H1 (cell line): ENCODE measurements at regions not wholly inside any gene's neighbourhood (a gene's known extent, or its start where the extent isn't known, plus 50 kb on each side); places are given as distances from the start of the nearest gene placed in this dataset.

Experiments
- CTCF ChIA-PET: fragments of 300-600 bp; sonication (Branson Sonifier 250); formaldehyde crosslinking; loops from one replicate; lab custom pipeline; 2021; ENCODE audit not compliant: partially characterized antibody; lab: Charles Lee
- POLR2A ChIA-PET: fragments of 300-600 bp; sonication (Branson Sonifier 250); formaldehyde crosslinking; loops from one replicate; lab custom pipeline; 2021; ENCODE audit warnings: inconsistent platforms; ENCODE audit not compliant: partially characterized antibody; lab: Charles Lee
- DNase-seq, 2 experiments: peaks; one replicate each; pipeline versions ENCODE4 v3.0.0 to v3.0.0-alpha.2; 2010 to 2022; ENCODE audit warnings: low spot score in 2 of 2, low read depth in 1 of 2, mixed read lengths in 1 of 2
- FAIRE-seq: peaks from 2 replicates; lab custom pipeline; 2011; peaks lifted over from hg19 to GRCh38; lab: Jason Lieb, UNC
- H2AFZ ChIP-seq: 2 replicates; pipeline ENCODE4 v1.8.1; 2012; ENCODE audit warnings: low read length, inconsistent platforms
- H2AK5ac ChIP-seq: 2 replicates; pipeline ENCODE4 v1.6.1; 2013; ENCODE audit warnings: low read depth, low read length
- H2BK120ac ChIP-seq: replicated peaks from 2 replicates; pipeline ENCODE3; 2013; ENCODE audit warnings: low read depth, low read length, inconsistent platforms
- H2BK12ac ChIP-seq: 2 replicates; pipeline ENCODE4 v1.6.1; 2013; ENCODE audit warnings: low read depth, low read length
- H2BK15ac ChIP-seq: 2 replicates; pipeline ENCODE4 v1.6.1; 2013; ENCODE audit warnings: low read length
- H2BK20ac ChIP-seq: 2 replicates; pipeline ENCODE4 v1.6.1; 2013; ENCODE audit warnings: low read length
- H2BK5ac ChIP-seq: 2 replicates; pipeline ENCODE4 v1.6.1; 2013; ENCODE audit warnings: low read depth, low read length
- H3K14ac ChIP-seq: 2 replicates; pipeline ENCODE4 v1.6.1; 2013; ENCODE audit warnings: inconsistent platforms; ENCODE audit not compliant: insufficient read length
- H3K18ac ChIP-seq: 2 replicates; pipeline ENCODE4 v1.6.1; 2013; ENCODE audit warnings: low read length; ENCODE audit errors: extremely low read depth
- H3K23ac ChIP-seq: 2 replicates; pipeline ENCODE4 v1.6.1; 2013; ENCODE audit warnings: inconsistent platforms; ENCODE audit not compliant: insufficient read length
- H3K23me2 ChIP-seq: 2 replicates; pipeline ENCODE4 v1.6.1; 2013; ENCODE audit warnings: low read depth, low read length
- H3K27ac ChIP-seq: 2 replicates; pipeline ENCODE4 v1.6.1; 2011; ENCODE audit warnings: low read depth, low read length, inconsistent platforms
- H3K27me3 ChIP-seq, 4 experiments: replicated peaks in 1 of 4; 1 replicate in 1 of 4; 2 replicates in 3 of 4; pipeline versions ENCODE4 v1.6.1 to v1.8.1; 2011 to 2013; ENCODE audit warnings: low read length in 3 of 4, mild to moderate bottlenecking in 3 of 4, inconsistent platforms in 2 of 4, mixed read lengths in 2 of 4, moderate library complexity in 1 of 4; ENCODE audit not compliant: control insufficient read depth in 3 of 4, insufficient read depth in 3 of 4; ENCODE audit errors: extremely low read depth in 1 of 4
- H3K36me3 ChIP-seq, 4 experiments: 2 replicates each; pipeline versions ENCODE4 v1.6.1 to v1.8.1; 2011 to 2013; ENCODE audit warnings: mild to moderate bottlenecking in 4 of 4, low read length in 3 of 4, moderate library complexity in 2 of 4, control low read depth in 1 of 4, inconsistent platforms in 1 of 4; ENCODE audit not compliant: insufficient read depth in 4 of 4, control insufficient read depth in 2 of 4
- H3K4ac ChIP-seq: replicated peaks from 2 replicates; pipeline ENCODE3; 2013; ENCODE audit warnings: low read length, low read depth, mixed read lengths, inconsistent platforms; ENCODE audit not compliant: insufficient read length
- H3K4me1 ChIP-seq, 4 experiments: replicated peaks in 1 of 4; 1 replicate in 1 of 4; 2 replicates in 3 of 4; pipeline versions ENCODE4 v1.6.1 to v1.8.1; 2011 to 2013; ENCODE audit warnings: low read length in 3 of 4, inconsistent platforms in 2 of 4, mixed read lengths in 1 of 4; ENCODE audit not compliant: insufficient read depth in 4 of 4, control insufficient read depth in 3 of 4
- H3K4me2 ChIP-seq, 2 experiments: 2 replicates each; pipeline versions ENCODE4 v1.6.1 to v1.8.1; 2011 to 2013; ENCODE audit warnings: low read depth in 2 of 2, low read length in 2 of 2, control low read depth in 1 of 2, inconsistent platforms in 1 of 2, mild to moderate bottlenecking in 1 of 2; ENCODE audit not compliant: insufficient read depth in 1 of 2
- H3K4me3 ChIP-seq, 4 experiments: fragments of 200-600, 300-600 bp in 1 of 4; sonication (generic), shearing (Covaris generic), sonication (Bioruptor Twin) in 1 of 4; 2 replicates each; pipeline versions ENCODE4 v1.5.1 to v1.8.1; 2011 to 2016; ENCODE audit warnings: low read length in 4 of 4, low read depth in 3 of 4, control low read depth in 2 of 4, inconsistent platforms in 2 of 4, mild to moderate bottlenecking in 2 of 4, mixed read lengths in 1 of 4, moderate library complexity in 1 of 4; ENCODE audit not compliant: insufficient read depth in 2 of 4; ENCODE audit errors: extremely low read depth in 1 of 4
- H3K56ac ChIP-seq: replicated peaks from 2 replicates; pipeline ENCODE3; 2013; ENCODE audit warnings: low read depth, mild to moderate bottlenecking, mixed read lengths, low read length, inconsistent platforms; ENCODE audit not compliant: insufficient read length
- H3K79me1 ChIP-seq: 2 replicates; pipeline ENCODE4 v1.6.1; 2013; ENCODE audit warnings: low read depth, low read length, control low read depth
- H3K79me2 ChIP-seq, 2 experiments: 2 replicates each; pipeline versions ENCODE4 v1.6.1 to v1.8.1; 2012 to 2013; ENCODE audit warnings: low read length in 2 of 2, mild to moderate bottlenecking in 2 of 2, inconsistent platforms in 1 of 2; ENCODE audit not compliant: insufficient read depth in 2 of 2, control insufficient read depth in 1 of 2
- H3K9ac ChIP-seq, 4 experiments: replicated peaks in 1 of 4; 1 replicate in 1 of 4; 2 replicates in 3 of 4; pipeline versions ENCODE4 v1.6.1 to v1.8.1; 2011 to 2013; ENCODE audit warnings: low read depth in 3 of 4, low read length in 3 of 4, control low read depth in 2 of 4, mild to moderate bottlenecking in 2 of 4, moderate library complexity in 2 of 4, inconsistent platforms in 1 of 4; ENCODE audit errors: extremely low read depth in 1 of 4
- H3K9me3 ChIP-seq, 2 experiments: 2 replicates each; pipeline versions ENCODE4 v1.6.1 to v1.8.1; 2012 to 2013; ENCODE audit warnings: mild to moderate bottlenecking in 2 of 2, moderate library complexity in 2 of 2, control low read depth in 1 of 2, inconsistent platforms in 1 of 2, low read depth in 1 of 2, low read length in 1 of 2, mixed read lengths in 1 of 2; ENCODE audit not compliant: insufficient read depth in 2 of 2
- H4K20me1 ChIP-seq, 2 experiments: replicated peaks in 1 of 2; 2 replicates each; pipeline versions ENCODE3 to v1.8.1; 2011 to 2013; ENCODE audit warnings: inconsistent platforms in 2 of 2, low read length in 2 of 2, mild to moderate bottlenecking in 1 of 2; ENCODE audit not compliant: insufficient read depth in 2 of 2, control insufficient read depth in 1 of 2
- H4K5ac ChIP-seq: 2 replicates; pipeline ENCODE4 v1.6.1; 2013; ENCODE audit warnings: low read length, low read depth, mixed read lengths, inconsistent platforms; ENCODE audit not compliant: insufficient read length
- H4K8ac ChIP-seq: 2 replicates; pipeline ENCODE4 v1.8.0; 2013; ENCODE audit warnings: mild to moderate bottlenecking, moderate library complexity, low read length, inconsistent platforms; ENCODE audit not compliant: insufficient read depth; ENCODE audit errors: extremely low read depth
- H4K91ac ChIP-seq: replicated peaks from 2 replicates; pipeline ENCODE3; 2013; ENCODE audit warnings: low read length, mixed read lengths, inconsistent platforms; ENCODE audit not compliant: insufficient read length
- WGBS, 2 experiments: shearing (Covaris generic) in 1 of 2; methylation state at CpG; one replicate each; pipeline versions ENCODE4 v1.1.6 to v1.1.7; 2013 to 2015; ENCODE audit warnings: low lambda C conversion rate in 2 of 2, mixed read lengths in 2 of 2, inconsistent platforms in 1 of 2, low coverage in 1 of 2, missing lambda C conversion rate in 1 of 2; ENCODE audit not compliant: insufficient replicate concordance in 2 of 2, insufficient coverage in 1 of 2, insufficient read length in 1 of 2; ENCODE audit errors: extremely low coverage in 1 of 2, missing lambda C conversion rate in 1 of 2; 5-methylcytosine and 5-hydroxymethylcytosine counted together
- TF ChIP-seq, protein P1 (sequence below): fragments of 300-600 bp; sonication (generic); IDR thresholded peaks from 2 replicates; pipeline ENCODE4 v1.7.1; 2012; ENCODE audit warnings: low read length, moderate library complexity, mild to moderate bottlenecking, inconsistent platforms; ENCODE audit not compliant: insufficient replicate concordance

DNA sequence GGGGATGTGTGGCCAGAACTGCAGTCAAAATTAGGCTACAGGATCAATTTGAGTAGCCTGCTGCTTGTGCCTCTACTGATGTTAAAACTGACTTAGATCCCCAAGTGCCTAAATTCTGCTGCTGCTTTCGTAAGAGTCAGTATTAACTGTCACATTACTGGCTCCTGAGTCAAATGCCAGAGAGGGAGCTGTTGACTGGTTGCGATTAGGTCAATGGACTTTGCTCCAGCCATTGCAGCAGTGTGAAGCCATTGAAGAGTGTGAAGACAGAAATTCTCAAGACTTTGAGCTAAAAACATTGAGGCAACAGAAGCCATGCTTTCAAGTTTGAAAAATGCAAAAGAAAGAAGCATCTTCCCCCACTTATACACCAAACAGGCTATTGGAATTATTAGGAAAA, 151.1 kb upstream of the MITF start:
- H3K79me2 ChIP-seq, result no peaks in the 10 kb centered on the region
- 0 out of 2 replicates have a peak overlapping the region, but pooled peaks have one; percentile 14 for H2AFZ ChIP-seq
- H3K4me2 ChIP-seq, result no peak overlapping the region
- peaks cover 0 to 1% (median 0%) of the 10 kb centered on the region in 4 experiments; a peak in 1 of 7 replicates for H3K27me3 ChIP-seq
- no peak overlapping the region for H3K27ac ChIP-seq
- no peak overlapping the region for H3K23ac ChIP-seq
- H2BK20ac ChIP-seq, result no peak overlapping the region
- no peaks in the 10 kb centered on the region for H3K23me2 ChIP-seq
- DNase-seq, result no peak
- FAIRE-seq, result no peak
- no peak overlapping the region for H4K5ac ChIP-seq
- H3K4me3 ChIP-seq, result no peak overlapping the region
- no peak overlapping the region for H2BK12ac ChIP-seq
- no peak overlapping the region for H2BK5ac ChIP-seq
- no peaks in the 10 kb centered on the region for H4K20me1 ChIP-seq
- H3K4ac ChIP-seq, result no peak overlapping the region
- no peaks in the 10 kb centered on the region; a peak in 1 of 4 replicates for H3K9me3 ChIP-seq
- WGBS, 2 experiments, result 93% methylated on average over 2 of the region's 2 CpGs; no CpG with 5 or more reads in 1 of the 2 experiments
- H3K79me1 ChIP-seq, result no peaks in the 10 kb centered on the region
- no peak overlapping the region for H4K8ac ChIP-seq
- no peak overlapping the region for H2BK120ac ChIP-seq
- no peak overlapping the region for H3K56ac ChIP-seq
- TF ChIP-seq, protein P1, sequence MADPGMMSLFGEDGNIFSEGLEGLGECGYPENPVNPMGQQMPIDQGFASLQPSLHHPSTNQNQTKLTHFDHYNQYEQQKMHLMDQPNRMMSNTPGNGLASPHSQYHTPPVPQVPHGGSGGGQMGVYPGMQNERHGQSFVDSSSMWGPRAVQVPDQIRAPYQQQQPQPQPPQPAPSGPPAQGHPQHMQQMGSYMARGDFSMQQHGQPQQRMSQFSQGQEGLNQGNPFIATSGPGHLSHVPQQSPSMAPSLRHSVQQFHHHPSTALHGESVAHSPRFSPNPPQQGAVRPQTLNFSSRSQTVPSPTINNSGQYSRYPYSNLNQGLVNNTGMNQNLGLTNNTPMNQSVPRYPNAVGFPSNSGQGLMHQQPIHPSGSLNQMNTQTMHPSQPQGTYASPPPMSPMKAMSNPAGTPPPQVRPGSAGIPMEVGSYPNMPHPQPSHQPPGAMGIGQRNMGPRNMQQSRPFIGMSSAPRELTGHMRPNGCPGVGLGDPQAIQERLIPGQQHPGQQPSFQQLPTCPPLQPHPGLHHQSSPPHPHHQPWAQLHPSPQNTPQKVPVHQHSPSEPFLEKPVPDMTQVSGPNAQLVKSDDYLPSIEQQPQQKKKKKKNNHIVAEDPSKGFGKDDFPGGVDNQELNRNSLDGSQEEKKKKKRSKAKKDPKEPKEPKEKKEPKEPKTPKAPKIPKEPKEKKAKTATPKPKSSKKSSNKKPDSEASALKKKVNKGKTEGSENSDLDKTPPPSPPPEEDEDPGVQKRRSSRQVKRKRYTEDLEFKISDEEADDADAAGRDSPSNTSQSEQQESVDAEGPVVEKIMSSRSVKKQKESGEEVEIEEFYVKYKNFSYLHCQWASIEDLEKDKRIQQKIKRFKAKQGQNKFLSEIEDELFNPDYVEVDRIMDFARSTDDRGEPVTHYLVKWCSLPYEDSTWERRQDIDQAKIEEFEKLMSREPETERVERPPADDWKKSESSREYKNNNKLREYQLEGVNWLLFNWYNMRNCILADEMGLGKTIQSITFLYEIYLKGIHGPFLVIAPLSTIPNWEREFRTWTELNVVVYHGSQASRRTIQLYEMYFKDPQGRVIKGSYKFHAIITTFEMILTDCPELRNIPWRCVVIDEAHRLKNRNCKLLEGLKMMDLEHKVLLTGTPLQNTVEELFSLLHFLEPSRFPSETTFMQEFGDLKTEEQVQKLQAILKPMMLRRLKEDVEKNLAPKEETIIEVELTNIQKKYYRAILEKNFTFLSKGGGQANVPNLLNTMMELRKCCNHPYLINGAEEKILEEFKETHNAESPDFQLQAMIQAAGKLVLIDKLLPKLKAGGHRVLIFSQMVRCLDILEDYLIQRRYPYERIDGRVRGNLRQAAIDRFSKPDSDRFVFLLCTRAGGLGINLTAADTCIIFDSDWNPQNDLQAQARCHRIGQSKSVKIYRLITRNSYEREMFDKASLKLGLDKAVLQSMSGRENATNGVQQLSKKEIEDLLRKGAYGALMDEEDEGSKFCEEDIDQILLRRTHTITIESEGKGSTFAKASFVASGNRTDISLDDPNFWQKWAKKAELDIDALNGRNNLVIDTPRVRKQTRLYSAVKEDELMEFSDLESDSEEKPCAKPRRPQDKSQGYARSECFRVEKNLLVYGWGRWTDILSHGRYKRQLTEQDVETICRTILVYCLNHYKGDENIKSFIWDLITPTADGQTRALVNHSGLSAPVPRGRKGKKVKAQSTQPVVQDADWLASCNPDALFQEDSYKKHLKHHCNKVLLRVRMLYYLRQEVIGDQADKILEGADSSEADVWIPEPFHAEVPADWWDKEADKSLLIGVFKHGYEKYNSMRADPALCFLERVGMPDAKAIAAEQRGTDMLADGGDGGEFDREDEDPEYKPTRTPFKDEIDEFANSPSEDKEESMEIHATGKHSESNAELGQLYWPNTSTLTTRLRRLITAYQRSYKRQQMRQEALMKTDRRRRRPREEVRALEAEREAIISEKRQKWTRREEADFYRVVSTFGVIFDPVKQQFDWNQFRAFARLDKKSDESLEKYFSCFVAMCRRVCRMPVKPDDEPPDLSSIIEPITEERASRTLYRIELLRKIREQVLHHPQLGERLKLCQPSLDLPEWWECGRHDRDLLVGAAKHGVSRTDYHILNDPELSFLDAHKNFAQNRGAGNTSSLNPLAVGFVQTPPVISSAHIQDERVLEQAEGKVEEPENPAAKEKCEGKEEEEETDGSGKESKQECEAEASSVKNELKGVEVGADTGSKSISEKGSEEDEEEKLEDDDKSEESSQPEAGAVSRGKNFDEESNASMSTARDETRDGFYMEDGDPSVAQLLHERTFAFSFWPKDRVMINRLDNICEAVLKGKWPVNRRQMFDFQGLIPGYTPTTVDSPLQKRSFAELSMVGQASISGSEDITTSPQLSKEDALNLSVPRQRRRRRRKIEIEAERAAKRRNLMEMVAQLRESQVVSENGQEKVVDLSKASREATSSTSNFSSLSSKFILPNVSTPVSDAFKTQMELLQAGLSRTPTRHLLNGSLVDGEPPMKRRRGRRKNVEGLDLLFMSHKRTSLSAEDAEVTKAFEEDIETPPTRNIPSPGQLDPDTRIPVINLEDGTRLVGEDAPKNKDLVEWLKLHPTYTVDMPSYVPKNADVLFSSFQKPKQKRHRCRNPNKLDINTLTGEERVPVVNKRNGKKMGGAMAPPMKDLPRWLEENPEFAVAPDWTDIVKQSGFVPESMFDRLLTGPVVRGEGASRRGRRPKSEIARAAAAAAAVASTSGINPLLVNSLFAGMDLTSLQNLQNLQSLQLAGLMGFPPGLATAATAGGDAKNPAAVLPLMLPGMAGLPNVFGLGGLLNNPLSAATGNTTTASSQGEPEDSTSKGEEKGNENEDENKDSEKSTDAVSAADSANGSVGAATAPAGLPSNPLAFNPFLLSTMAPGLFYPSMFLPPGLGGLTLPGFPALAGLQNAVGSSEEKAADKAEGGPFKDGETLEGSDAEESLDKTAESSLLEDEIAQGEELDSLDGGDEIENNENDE, result no peak
- H4K91ac ChIP-seq, result no peak overlapping the region
- ChIA-PET CTCF (no interaction called here), POLR2A (no interaction called here)
- H2AK5ac ChIP-seq, result no peak overlapping the region
- no peaks in the 10 kb centered on the region for H3K36me3 ChIP-seq
- no peak overlapping the region for H3K14ac ChIP-seq
- H3K4me1 ChIP-seq, result no peaks in the 10 kb centered on the region
- no peak overlapping the region for H3K18ac ChIP-seq
- H2BK15ac ChIP-seq, result no peak overlapping the region
- no peak overlapping the region for H3K9ac ChIP-seq
